ENCODE measurements at regions not wholly inside any gene's neighbourhood (a gene's known extent, or its start where the extent isn't known, plus 50 kb on each side); places are given as distances from the start of the nearest gene placed in this dataset.
A peak's percentile ranks its signal among the peaks of the same experiment; 100 is the strongest.
"Not testable (repeated sequence)": the region's sequence is repeated elsewhere in the genome, so short reads cannot be mapped to it uniquely, and the experiment has no call there.

GRCh38 chr1:232576537-232576936, 53.4 kb downstream of the SIPA1L2 start:
- DNase-seq (ENCODE audit: extremely low spot score): no peak
- ChIA-PET CTCF (no interaction called here), POLR2A (no interaction called here)
- TF ChIP-seq ZNF384 (IDR thresholded peaks at IDR 0.05): no peak
- no peak for TF ChIP-seq SP1 (IDR thresholded peaks at IDR 0.05)
- TF ChIP-seq FOXM1 (IDR thresholded peaks at IDR 0.05; ENCODE audit: borderline replicate concordance): no peak
- no peak for TF ChIP-seq SUZ12 (IDR thresholded peaks at IDR 0.05)
- TF ChIP-seq ARNT (IDR thresholded peaks at IDR 0.05): no peak
- TF ChIP-seq L3MBTL2 (conservative IDR thresholded peaks at IDR 0.05): no peak
- no peak for TF ChIP-seq BHLHE40 (IDR thresholded peaks at IDR 0.05; ENCODE audit: borderline replicate concordance)
- no peak for TF ChIP-seq ELF4 (IDR thresholded peaks at IDR 0.05)

GRCh38 chr1:232575763-232576040, 54.2 kb downstream of the SIPA1L2 start:
- ChIA-PET POLR2A (no interaction called here), CTCF (no interaction called here)
- DNase-seq (ENCODE audit: extremely low spot score): no peak
- no peak for TF ChIP-seq NFRKB (IDR thresholded peaks at IDR 0.05)
- no peak for TF ChIP-seq BHLHE40 (IDR thresholded peaks at IDR 0.05; ENCODE audit: borderline replicate concordance)
- TF ChIP-seq CTBP1 (IDR thresholded peaks at IDR 0.05; ENCODE audit: borderline replicate concordance): no peak
- TF ChIP-seq FOXM1 (IDR thresholded peaks at IDR 0.05; ENCODE audit: borderline replicate concordance): no peak
- no peak for TF ChIP-seq SP1 (IDR thresholded peaks at IDR 0.05)
- no peak for TF ChIP-seq HDGF (IDR thresholded peaks at IDR 0.05; ENCODE audit: borderline replicate concordance)
- no peak for TF ChIP-seq FOXA1 (IDR thresholded peaks at IDR 0.05)

- ChIA-PET POLR2A (no interaction called here), CTCF (no interaction called here)
These were observed 54.8 kb downstream of the SIPA1L2 start for GRCh38 chr1:232574889-232575762.

GRCh38 chr1:232574077-232574476, 55.9 kb downstream of the SIPA1L2 start:
- ChIA-PET POLR2A (no interaction called here), CTCF (no interaction called here)
- no peak for TF ChIP-seq LEF1 (IDR thresholded peaks at IDR 0.05; ENCODE audit: borderline replicate concordance)
- DNase-seq (ENCODE audit: extremely low spot score): no peak

More at GRCh38 chr1:232574889-232575762, 54.8 kb downstream of the SIPA1L2 start:
- TF ChIP-seq ZNF384 (IDR thresholded peaks at IDR 0.05) (no peak), SUZ12 (IDR thresholded peaks at IDR 0.05) (no peak), SP1 (IDR thresholded peaks at IDR 0.05) (no peak), FOXK2 (IDR thresholded peaks at IDR 0.05) (no peak), HDGF (IDR thresholded peaks at IDR 0.05; ENCODE audit: borderline replicate concordance) (no peak)
- DNase-seq (ENCODE audit: extremely low spot score): no peak

DNA sequence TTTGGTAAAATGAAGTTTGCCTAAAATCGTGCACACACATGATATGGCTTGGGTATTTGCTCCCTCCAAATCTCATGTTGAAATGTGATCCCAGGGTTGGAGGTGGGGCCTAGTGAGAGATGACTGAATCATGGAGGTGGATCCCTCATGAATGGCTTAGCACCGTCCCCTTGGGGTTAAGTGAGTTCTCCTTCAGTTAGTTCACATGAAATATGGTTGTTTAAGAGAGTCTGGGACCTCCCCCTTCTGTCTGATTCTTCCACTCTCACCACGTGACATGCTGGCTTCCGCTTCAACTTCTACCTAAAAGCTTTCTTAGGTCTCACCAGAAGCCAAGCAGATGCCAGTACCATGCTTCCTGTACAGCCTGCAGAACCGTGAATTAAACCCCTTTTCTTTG, 58.4 kb downstream of the SIPA1L2 start:
- ChIA-PET CTCF (interaction anchor here (1.1 kb wide), 1 partner anchor 56 kb away, joined by 3 read pairs; no protein-coding TSS in a partner anchor), POLR2A (no interaction called here)
- no peak for DNase-seq (ENCODE audit: extremely low spot score)
- TF ChIP-seq L3MBTL2 (conservative IDR thresholded peaks at IDR 0.05) (peak; percentile 49; the same call in 1 of the 2 replicates), FOXM1 (IDR thresholded peaks at IDR 0.05; ENCODE audit: borderline replicate concordance) (no peak)
- TF ChIP-seq, protein P1, sequence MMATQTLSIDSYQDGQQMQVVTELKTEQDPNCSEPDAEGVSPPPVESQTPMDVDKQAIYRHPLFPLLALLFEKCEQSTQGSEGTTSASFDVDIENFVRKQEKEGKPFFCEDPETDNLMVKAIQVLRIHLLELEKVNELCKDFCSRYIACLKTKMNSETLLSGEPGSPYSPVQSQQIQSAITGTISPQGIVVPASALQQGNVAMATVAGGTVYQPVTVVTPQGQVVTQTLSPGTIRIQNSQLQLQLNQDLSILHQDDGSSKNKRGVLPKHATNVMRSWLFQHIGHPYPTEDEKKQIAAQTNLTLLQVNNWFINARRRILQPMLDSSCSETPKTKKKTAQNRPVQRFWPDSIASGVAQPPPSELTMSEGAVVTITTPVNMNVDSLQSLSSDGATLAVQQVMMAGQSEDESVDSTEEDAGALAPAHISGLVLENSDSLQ (IDR thresholded peaks at IDR 0.05): peak; percentile 76

DNA sequence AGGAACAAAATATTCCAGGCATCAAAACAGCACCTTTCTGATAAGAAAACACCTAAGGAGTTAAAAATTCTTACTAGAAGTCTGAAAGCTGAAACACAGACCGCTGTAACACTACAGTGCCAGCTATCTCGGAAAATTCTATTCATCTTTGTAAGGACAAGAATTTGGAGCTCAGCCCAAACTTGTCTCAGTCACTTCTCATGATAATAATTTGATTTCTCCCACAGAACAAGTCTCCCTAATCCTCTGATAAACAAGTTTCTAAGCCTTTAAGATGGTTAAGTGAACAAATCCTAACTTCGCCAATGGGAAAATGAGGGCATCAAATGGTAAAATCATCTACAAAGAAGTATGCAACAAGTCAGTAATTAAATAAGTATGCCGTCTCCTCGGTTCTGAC, 59.9 kb downstream of the SIPA1L2 start:
- TF ChIP-seq BHLHE40 (IDR thresholded peaks at IDR 0.05; ENCODE audit: borderline replicate concordance) (no peak), FOXA1 (IDR thresholded peaks at IDR 0.05) (no peak), FOXM1 (IDR thresholded peaks at IDR 0.05; ENCODE audit: borderline replicate concordance) (no peak), SUZ12 (IDR thresholded peaks at IDR 0.05) (no peak), LEF1 (IDR thresholded peaks at IDR 0.05; ENCODE audit: borderline replicate concordance) (no peak), CTBP1 (IDR thresholded peaks at IDR 0.05; ENCODE audit: borderline replicate concordance) (no peak), FOXK2 (IDR thresholded peaks at IDR 0.05) (no peak), NFRKB (IDR thresholded peaks at IDR 0.05) (no peak), SP1 (IDR thresholded peaks at IDR 0.05) (no peak), ARNT (IDR thresholded peaks at IDR 0.05) (no peak), TARDBP (IDR thresholded peaks at IDR 0.05) (no peak), ELF4 (IDR thresholded peaks at IDR 0.05) (no peak), ZNF384 (IDR thresholded peaks at IDR 0.05) (no peak), HDGF (IDR thresholded peaks at IDR 0.05; ENCODE audit: borderline replicate concordance) (no peak), L3MBTL2 (conservative IDR thresholded peaks at IDR 0.05) (no peak)
- TF ChIP-seq, protein P1 (IDR thresholded peaks at IDR 0.05): no peak
- ChIA-PET POLR2A (no interaction called here), CTCF (no interaction called here)
- no peak for DNase-seq (ENCODE audit: extremely low spot score)

GRCh38 chr1:232569554-232569921, 60.4 kb downstream of the SIPA1L2 start:
- DNase-seq (ENCODE audit: extremely low spot score); POLR2A ChIA-PET; CTCF ChIA-PET: not testable (repeated sequence)
